ENCODE measurements at regions not wholly inside any gene's neighbourhood (a gene's known extent, or its start where the extent isn't known, plus 50 kb on each side); places are given as distances from the start of the nearest gene placed in this dataset.
A peak's percentile ranks its signal among the peaks of the same experiment; 100 is the strongest.

DNA sequence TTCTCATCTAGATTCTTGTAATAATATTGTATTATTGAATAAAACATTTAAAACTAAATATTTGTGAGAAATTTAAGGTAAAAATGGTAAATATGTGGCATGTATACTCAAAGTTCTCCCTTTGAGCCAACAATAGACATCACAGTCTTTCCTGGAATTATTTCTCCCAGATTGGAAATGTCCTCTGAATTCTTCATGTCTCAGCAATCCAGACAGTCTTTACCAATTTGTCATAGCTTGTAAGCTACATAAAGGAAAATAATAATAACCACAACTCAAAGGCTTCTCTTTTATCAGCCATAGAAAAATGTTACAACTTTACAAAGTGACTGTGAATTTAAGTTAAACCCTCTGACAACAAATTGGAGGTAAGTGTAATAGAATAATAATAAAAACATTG is 784.9 kb downstream of the EPHA4 start:
- TF ChIP-seq, protein P1, sequence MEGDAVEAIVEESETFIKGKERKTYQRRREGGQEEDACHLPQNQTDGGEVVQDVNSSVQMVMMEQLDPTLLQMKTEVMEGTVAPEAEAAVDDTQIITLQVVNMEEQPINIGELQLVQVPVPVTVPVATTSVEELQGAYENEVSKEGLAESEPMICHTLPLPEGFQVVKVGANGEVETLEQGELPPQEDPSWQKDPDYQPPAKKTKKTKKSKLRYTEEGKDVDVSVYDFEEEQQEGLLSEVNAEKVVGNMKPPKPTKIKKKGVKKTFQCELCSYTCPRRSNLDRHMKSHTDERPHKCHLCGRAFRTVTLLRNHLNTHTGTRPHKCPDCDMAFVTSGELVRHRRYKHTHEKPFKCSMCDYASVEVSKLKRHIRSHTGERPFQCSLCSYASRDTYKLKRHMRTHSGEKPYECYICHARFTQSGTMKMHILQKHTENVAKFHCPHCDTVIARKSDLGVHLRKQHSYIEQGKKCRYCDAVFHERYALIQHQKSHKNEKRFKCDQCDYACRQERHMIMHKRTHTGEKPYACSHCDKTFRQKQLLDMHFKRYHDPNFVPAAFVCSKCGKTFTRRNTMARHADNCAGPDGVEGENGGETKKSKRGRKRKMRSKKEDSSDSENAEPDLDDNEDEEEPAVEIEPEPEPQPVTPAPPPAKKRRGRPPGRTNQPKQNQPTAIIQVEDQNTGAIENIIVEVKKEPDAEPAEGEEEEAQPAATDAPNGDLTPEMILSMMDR (IDR thresholded peaks at IDR 0.05; ENCODE audit: insufficient read depth, low read length, poor library complexity, severe bottlenecking), result no peak
- no peaks in the 10 kb centered on the region for H3K27me3 ChIP-seq (ENCODE audit: control insufficient read depth, insufficient read depth, low read length)
- H3K36me3 ChIP-seq (ENCODE audit: control insufficient read depth, insufficient read depth, low read length), result no peaks in the 10 kb centered on the region
- no peak overlapping the region for H3K4me3 ChIP-seq (ENCODE audit: low read depth, low read length)
- DNase-seq (ENCODE audit: low read depth), result no peak

DNA sequence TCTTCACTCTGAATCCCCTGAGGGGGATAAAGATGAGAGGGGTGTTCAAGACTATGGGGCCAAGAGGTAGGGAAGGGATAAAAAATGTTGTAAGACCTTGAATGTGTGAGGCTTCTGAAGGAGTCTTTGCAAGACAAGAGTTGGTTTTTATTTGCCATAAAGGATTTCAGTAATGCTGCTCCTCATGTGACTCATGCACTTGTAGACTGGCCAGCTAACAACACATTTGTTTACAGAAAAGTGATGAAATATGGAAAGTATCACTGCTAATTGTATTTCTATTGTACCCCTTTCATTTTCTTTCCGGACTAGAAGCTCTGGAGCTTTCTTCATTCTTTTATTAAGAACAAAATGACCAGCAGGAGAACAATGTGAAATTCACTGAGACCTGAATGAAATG is 782.1 kb downstream of the EPHA4 start:
- H3K36me3 ChIP-seq (ENCODE audit: control insufficient read depth, insufficient read depth, low read length), result no peaks in the 10 kb centered on the region
- no peak for DNase-seq (ENCODE audit: low read depth)
- H3K27me3 ChIP-seq (ENCODE audit: control insufficient read depth, insufficient read depth, low read length), result no peaks in the 10 kb centered on the region
- TF ChIP-seq, protein P1 (IDR thresholded peaks at IDR 0.05; ENCODE audit: insufficient read depth, low read length, poor library complexity, severe bottlenecking), result no peak
- no peak overlapping the region for H3K4me3 ChIP-seq (ENCODE audit: low read depth, low read length)

DNA sequence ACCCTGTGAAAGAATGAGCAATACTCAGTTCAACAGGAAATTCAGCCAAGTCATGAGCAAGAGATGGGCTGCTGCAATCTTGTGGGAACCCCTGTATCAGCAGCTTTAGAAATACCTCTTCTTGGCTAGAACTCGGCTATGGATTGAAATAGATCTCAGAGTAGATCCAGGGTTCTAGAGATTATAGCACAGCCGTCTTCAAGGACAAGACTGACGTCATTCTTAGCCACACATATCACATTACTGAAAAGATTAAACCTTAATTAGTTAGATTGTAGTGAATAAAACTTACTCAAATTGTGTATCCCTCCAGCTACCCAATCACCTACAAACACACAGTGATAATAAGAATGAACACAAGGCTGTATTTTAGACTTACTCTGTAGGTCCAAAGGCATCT is 776.4 kb downstream of the EPHA4 start:
- H3K27me3 ChIP-seq (ENCODE audit: control insufficient read depth, insufficient read depth, low read length), result no peaks in the 10 kb centered on the region
- TF ChIP-seq, protein P1 (IDR thresholded peaks at IDR 0.05; ENCODE audit: insufficient read depth, low read length, poor library complexity, severe bottlenecking), result no peak
- H3K4me3 ChIP-seq (ENCODE audit: low read depth, low read length), result no peak overlapping the region
- H3K36me3 ChIP-seq (ENCODE audit: control insufficient read depth, insufficient read depth, low read length), result no peaks in the 10 kb centered on the region
- no peak for DNase-seq (ENCODE audit: low read depth)

DNA sequence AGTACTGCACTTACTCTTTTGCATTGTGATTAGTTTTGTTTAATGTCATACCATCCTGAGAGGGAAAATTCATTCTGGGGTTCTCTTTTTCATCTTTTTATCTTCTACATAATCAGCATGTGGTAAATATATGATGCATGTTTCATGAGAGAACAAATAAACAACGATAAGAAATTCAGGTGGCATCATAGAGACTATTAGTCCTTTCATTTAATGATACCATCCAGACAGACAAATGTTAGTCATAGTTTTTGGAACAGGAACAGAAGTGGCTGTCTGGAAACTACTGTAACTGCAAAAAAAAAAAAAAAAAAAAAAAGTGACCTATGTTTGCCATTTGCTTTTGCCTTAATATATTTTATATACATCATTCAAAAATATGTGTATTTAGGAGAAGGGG is 761.0 kb downstream of the EPHA4 start:
- no peak for DNase-seq (ENCODE audit: low read depth)
- TF ChIP-seq, protein P1 (IDR thresholded peaks at IDR 0.05; ENCODE audit: insufficient read depth, low read length, poor library complexity, severe bottlenecking), result no peak
- no peaks in the 10 kb centered on the region for H3K36me3 ChIP-seq (ENCODE audit: control insufficient read depth, insufficient read depth, low read length)
- H3K4me3 ChIP-seq (ENCODE audit: low read depth, low read length), result no peak overlapping the region
- no peaks in the 10 kb centered on the region for H3K27me3 ChIP-seq (ENCODE audit: control insufficient read depth, insufficient read depth, low read length)

DNA sequence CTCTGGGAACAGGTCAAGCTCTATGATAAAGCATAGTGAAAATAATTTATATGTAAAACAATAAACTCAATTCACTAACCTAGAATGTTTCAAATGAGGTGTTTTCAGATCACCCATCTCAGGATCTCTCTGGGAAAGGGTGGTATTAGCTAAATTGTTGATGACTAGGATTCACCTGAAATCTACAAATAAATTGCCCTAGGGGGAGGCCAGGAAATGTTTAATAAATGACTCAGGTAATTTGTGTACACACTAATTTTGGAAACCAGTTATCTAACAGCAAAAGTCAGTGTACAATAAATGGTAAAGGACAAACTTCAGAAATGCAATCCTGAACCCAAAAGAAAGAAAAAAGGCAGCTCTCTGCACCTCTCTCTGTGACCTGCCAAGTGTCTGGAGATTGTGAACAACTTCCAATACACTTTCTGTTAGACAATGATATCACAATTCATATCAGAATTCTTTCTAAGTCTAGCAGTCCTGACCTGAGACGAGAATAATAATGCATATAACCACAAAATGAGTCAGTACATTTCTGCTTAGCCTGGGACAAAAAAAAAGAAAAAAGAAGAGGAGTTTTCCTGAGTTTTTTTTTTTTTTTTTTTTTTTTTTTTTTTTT is 760.0 kb downstream of the EPHA4 start:
- DNase-seq (ENCODE audit: low read depth), result peak; percentile 32
- H3K4me3 ChIP-seq (ENCODE audit: low read depth, low read length), result no peak overlapping the region

More for the DNA sequence above, 760.0 kb downstream of the EPHA4 start:
- H3K36me3 ChIP-seq (ENCODE audit: control insufficient read depth, insufficient read depth, low read length), result no peaks in the 10 kb centered on the region
- H3K27me3 ChIP-seq (ENCODE audit: control insufficient read depth, insufficient read depth, low read length), result no peaks in the 10 kb centered on the region
- TF ChIP-seq, protein P1 (IDR thresholded peaks at IDR 0.05; ENCODE audit: insufficient read depth, low read length, poor library complexity, severe bottlenecking), result no peak

Data from kidney epithelial cell (primary cell).